ENCODE measurements at regions not wholly inside any gene's neighbourhood (a gene's known extent, or its start where the extent isn't known, plus 50 kb on each side); places are given as distances from the start of the nearest gene placed in this dataset.

DNA sequence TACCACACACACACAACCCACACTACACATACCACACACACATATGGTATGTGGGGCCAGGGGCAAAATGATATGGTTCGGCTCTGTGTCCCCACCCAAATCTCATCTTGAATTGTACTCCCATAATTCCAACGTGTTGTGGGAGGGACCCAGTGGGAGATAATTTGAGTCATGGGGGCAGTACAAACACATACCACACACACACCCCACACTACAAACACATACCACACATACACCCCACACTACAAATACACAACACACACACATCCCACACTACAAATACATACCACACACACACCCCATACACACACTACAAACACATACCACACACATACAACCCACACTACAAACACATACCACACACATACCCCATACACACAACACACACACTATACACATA is 117.8 kb downstream of the TTC32 start:
- no TSS peak for BruUV-seq (replicated peaks)
- no peak overlapping the region for H3K27ac ChIP-seq (ENCODE audit: low read length)
- no peak overlapping the region for H3K4me3 ChIP-seq (ENCODE audit: low read depth in 2 of 2, low read length in 2 of 2)
- DNase-seq (ENCODE audit: low read depth, low spot score) (no peak), ATAC-seq (no peak)
- TF ChIP-seq TCF7L2 (IDR thresholded peaks at IDR 0.05; ENCODE audit: low read depth, low read length) (no peak), POLR2AphosphoS5 (IDR thresholded peaks at IDR 0.05; ENCODE audit: low read depth, low read length) (no peak), SIN3A (IDR thresholded peaks at IDR 0.05; ENCODE audit: borderline replicate concordance, insufficient read depth, low read depth, low read length) (no peak)
- TF ChIP-seq, protein P1, sequence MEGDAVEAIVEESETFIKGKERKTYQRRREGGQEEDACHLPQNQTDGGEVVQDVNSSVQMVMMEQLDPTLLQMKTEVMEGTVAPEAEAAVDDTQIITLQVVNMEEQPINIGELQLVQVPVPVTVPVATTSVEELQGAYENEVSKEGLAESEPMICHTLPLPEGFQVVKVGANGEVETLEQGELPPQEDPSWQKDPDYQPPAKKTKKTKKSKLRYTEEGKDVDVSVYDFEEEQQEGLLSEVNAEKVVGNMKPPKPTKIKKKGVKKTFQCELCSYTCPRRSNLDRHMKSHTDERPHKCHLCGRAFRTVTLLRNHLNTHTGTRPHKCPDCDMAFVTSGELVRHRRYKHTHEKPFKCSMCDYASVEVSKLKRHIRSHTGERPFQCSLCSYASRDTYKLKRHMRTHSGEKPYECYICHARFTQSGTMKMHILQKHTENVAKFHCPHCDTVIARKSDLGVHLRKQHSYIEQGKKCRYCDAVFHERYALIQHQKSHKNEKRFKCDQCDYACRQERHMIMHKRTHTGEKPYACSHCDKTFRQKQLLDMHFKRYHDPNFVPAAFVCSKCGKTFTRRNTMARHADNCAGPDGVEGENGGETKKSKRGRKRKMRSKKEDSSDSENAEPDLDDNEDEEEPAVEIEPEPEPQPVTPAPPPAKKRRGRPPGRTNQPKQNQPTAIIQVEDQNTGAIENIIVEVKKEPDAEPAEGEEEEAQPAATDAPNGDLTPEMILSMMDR (IDR thresholded peaks at IDR 0.05) = no peak
- TF ChIP-seq, protein P2, sequence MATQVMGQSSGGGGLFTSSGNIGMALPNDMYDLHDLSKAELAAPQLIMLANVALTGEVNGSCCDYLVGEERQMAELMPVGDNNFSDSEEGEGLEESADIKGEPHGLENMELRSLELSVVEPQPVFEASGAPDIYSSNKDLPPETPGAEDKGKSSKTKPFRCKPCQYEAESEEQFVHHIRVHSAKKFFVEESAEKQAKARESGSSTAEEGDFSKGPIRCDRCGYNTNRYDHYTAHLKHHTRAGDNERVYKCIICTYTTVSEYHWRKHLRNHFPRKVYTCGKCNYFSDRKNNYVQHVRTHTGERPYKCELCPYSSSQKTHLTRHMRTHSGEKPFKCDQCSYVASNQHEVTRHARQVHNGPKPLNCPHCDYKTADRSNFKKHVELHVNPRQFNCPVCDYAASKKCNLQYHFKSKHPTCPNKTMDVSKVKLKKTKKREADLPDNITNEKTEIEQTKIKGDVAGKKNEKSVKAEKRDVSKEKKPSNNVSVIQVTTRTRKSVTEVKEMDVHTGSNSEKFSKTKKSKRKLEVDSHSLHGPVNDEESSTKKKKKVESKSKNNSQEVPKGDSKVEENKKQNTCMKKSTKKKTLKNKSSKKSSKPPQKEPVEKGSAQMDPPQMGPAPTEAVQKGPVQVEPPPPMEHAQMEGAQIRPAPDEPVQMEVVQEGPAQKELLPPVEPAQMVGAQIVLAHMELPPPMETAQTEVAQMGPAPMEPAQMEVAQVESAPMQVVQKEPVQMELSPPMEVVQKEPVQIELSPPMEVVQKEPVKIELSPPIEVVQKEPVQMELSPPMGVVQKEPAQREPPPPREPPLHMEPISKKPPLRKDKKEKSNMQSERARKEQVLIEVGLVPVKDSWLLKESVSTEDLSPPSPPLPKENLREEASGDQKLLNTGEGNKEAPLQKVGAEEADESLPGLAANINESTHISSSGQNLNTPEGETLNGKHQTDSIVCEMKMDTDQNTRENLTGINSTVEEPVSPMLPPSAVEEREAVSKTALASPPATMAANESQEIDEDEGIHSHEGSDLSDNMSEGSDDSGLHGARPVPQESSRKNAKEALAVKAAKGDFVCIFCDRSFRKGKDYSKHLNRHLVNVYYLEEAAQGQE (IDR thresholded peaks at IDR 0.05; ENCODE audit: insufficient read depth in 1 of 2, low read depth in 2 of 2, low read length in 1 of 2) = no peak
- no peaks in the 10 kb centered on the region; the same call in 1 of the 2 replicates for H3K4me1 ChIP-seq (ENCODE audit: control insufficient read depth, insufficient read depth, low read length)
- H3K36me3 ChIP-seq (ENCODE audit: control insufficient read depth, insufficient read depth, low read length) = no peaks in the 10 kb centered on the region
- H3K9me3 ChIP-seq (ENCODE audit: control insufficient read depth, insufficient read depth, low read depth, low read length) = no peaks in the 10 kb centered on the region
- intact Hi-C loops (cut with micrococcal nuclease; ENCODE audit: unreplicated experiment) (no loop called here), in situ Hi-C loops (cut with HindIII; ENCODE audit: low pct_unique_long_range_greater_than_20kb, low sequenced_read_pairs) (no loop called here)
- POLR2A ChIA-PET = no interaction called here
- CTCF ChIA-PET = no interaction called here
- no peaks in the 10 kb centered on the region for H3K27me3 ChIP-seq (ENCODE audit: control insufficient read depth, insufficient read depth, low read length)

DNA sequence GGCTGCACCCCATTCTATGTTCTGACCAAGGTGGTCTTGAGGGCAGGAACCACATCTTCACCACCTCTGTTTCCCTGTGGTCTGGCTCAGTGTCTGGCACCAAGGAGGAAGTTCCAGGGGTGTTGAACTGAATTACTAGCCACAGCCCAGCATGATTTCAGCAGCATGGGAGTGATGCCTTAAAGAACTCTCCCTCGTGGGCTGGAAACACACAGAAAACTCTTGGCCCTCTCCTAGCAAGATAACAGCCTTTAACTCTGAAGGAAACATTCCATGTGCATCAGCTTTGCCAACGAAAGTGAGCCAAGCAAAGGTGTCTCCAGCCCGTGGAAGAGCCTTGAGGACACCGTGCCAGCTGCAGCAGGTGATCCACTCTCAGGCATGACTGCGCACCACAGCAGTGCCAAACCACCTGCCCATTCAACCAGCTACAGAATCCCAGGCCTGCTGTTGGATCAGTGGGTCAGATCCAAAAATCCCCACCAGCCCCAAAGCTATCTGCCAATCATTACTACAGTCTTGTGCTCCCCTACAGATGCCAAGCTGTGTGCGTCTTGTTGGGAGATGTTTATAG is 124.8 kb downstream of the TTC32 start:
- Histone ChIP-seq H3K4me1 (ENCODE audit: control insufficient read depth, insufficient read depth, low read length) (peaks cover 4% of the 10 kb centered on the region; the same call in 1 of the 2 replicates), H3K9me3 (ENCODE audit: control insufficient read depth, insufficient read depth, low read depth, low read length) (no peaks in the 10 kb centered on the region), H3K27ac (ENCODE audit: low read length) (no peak overlapping the region), H3K36me3 (ENCODE audit: control insufficient read depth, insufficient read depth, low read length) (no peaks in the 10 kb centered on the region), H3K4me3 (ENCODE audit: low read depth in 2 of 2, low read length in 2 of 2) (no peak overlapping the region), H3K27me3 (ENCODE audit: control insufficient read depth, insufficient read depth, low read length) (no peaks in the 10 kb centered on the region)
- CTCF ChIA-PET = no interaction called here
- ATAC-seq (no peak), DNase-seq (ENCODE audit: low read depth, low spot score) (no peak)
- TF ChIP-seq, protein P1 (IDR thresholded peaks at IDR 0.05) = no peak
- TF ChIP-seq TCF7L2 (IDR thresholded peaks at IDR 0.05; ENCODE audit: low read depth, low read length) (no peak), SIN3A (IDR thresholded peaks at IDR 0.05; ENCODE audit: borderline replicate concordance, insufficient read depth, low read depth, low read length) (no peak), POLR2AphosphoS5 (IDR thresholded peaks at IDR 0.05; ENCODE audit: low read depth, low read length) (no peak)
- TF ChIP-seq, protein P2 (IDR thresholded peaks at IDR 0.05; ENCODE audit: insufficient read depth in 1 of 2, low read depth in 2 of 2, low read length in 1 of 2) = no peak
- intact Hi-C loops (cut with micrococcal nuclease; ENCODE audit: unreplicated experiment) = no loop called here
- in situ Hi-C loops (cut with HindIII; ENCODE audit: low pct_unique_long_range_greater_than_20kb, low sequenced_read_pairs) = no loop called here
- BruUV-seq (replicated peaks) = no TSS peak
- POLR2A ChIA-PET = no interaction called here
